GM21529 (cell line): ENCODE measurements at regions not wholly inside any gene's neighbourhood (a gene's known extent, or its start where the extent isn't known, plus 50 kb on each side); places are given as distances from the start of the nearest gene placed in this dataset.
"Not testable (repeated sequence)": the region's sequence is repeated elsewhere in the genome, so short reads cannot be mapped to it uniquely, and the experiment has no call there.

Source experiments
- ATAC-seq: cut with Tn5 transposase; IDR thresholded peaks from one replicate; pipeline ENCODE4 v1.9.1; 2021; ENCODE audit not compliant: unreplicated experiment

DNA sequence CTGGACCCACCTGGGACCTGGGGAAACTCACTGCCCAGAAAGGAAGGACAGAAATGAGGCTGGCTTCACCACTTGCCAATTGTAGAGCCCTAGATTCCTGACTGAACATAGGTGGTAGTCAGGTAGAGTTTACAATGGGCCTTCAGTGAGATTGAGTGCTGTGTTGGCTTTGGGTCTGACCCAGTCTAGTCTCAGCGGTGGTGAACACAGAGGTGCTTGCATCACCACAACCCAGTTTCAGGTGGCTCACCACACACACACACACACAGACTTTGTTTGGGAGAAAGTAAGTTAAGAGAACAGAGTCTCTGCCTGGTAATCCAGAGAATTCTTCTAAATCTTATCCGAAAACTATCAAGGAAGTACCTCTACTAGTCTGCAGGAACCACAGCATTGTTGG lies 266.1 kb upstream of the EPHA7 start:
- no peak for ATAC-seq

DNA sequence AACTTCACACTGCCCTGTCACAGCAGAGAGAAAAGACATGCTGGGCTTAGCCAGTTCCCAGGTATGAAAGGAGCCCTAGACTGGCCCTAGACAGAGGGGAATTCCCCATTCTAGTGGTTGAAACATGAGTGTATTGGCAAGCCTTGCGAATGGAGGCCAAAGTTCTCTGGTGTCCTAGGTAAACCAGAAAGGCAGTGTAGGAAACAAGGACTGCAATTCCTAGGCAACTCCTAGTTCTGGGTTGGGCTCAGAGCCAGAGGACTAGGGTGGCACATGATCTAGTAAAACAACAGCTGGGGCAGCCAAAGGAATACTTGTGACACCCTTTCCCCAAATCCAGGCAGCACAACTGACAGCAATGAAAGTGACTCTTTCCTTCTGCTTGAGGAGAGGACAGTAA lies 265.0 kb upstream of the EPHA7 start:
- no peak for ATAC-seq

DNA sequence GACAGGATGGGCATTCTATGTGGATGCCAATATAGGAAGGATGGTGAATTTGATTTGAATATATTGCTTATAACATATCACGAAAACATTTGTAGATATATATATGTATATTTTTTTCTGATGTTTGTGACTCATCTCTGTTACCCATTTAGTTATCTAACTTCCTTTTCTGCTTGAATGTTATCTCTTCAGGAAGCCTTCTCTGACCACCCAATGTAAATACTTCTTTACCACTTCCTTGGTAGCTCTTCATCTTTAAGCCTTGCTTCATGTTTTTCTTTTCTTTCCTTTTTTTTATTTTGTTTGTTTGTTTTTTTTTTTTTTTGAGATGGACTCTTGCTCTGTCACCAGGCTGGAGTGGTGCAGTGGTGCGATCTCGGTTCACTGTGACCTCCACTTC lies 260.5 kb upstream of the EPHA7 start:
- ATAC-seq, result no peak

DNA sequence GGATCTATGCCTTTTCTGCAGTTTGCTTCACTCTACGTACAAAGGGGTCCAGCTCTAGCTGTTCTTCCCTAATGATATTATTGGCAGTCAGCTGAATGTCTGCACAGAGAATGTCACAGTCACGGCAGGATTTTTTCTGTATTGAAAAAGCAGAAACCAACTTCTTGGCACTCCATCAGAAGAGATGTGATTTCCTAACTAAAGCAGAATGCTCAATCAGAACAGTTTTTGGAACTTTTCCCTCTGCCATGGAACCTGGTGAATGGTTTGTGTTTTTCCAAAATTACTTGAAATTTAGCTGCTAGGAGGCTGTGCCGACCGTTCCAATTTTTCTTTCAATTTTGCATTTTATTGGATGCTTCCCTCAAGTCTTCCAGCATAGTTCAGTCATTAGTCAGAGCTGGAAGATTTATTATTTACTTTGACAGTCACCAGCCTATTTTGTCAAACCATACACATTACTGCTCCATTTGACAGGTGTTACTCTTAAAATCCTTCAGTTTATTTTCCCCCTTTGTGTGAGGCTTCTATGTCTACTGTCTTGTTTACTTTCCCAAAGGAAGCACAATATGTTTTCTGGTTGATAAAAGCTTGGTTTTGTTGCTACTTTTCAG lies 259.6 kb upstream of the EPHA7 start:
- no peak for ATAC-seq

DNA sequence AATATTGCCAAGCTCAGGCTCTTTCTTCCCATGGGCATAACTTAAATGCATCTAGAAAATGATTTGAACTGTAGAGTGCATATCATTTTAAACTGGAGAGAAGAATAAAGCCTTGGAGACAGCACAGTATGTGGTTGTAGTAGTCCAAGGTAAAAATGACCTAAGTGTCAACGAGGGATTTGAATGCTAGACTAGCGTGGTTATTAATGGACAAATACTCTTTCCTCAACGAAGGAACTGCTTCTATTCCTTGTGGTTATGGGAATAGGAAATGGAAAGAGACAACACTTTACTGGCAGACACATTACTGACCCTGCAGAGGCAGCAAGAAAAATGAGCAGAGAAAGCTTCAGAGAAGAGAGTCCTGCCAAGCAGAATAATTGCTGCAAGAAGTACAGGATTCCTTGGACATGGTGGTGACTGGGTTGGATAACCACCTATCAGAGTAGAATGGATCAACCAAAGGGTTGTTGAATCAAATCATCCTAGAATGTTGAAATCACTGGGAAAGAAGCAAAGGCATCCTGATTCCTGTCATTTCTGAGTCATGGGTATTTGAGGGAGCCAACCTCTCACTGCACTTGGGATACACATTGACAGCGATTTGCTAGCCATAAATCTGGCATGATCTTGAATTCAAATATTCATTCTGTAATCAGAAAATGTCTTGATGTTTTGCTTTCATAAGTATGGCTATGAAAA lies 258.1 kb upstream of the EPHA7 start:
- no peak for ATAC-seq

DNA sequence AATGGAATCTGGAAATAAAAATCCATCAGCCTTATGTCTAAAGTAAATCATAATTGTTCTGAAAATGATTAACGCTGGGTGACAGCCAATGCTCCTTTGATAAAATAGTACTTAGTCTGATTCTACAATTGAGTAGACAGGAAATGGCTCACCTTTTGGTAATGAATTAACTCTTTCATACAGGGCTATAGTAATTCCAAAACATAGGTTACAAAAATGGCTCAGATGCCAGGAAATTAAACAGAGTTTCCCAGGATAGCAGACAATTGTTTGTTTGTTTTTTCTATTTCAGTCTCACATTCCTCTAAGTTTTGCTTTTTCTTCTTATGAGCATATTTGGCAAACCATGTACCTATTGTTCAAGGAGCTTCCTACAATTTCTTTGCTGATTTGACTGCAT lies 257.2 kb upstream of the EPHA7 start:
- no peak for ATAC-seq

DNA sequence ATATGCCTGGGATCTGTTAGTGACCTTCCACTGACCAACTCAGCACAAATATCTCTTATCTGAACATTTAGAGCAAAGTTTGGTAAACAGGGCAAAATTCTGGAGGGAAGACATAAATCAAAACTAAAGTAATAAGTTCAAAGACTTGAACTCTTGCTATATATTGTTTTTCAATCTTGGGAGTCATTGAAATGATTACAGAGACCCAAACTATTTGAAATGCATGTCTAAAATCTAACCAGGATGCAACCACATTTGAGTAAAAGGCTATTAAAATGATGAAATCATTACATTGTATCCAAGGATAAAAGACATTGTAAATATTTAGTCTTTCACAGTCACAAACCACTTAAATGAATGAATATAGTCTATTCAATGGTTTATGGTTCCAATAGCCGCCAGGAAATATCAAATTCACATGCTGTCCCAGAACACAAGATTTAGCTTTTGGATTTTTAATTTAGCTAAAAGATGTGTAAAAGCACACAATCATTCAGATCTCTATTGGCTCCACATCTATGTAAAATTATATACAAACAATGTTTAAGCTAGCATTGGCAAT lies 256.6 kb upstream of the EPHA7 start:
- no peak for ATAC-seq

DNA sequence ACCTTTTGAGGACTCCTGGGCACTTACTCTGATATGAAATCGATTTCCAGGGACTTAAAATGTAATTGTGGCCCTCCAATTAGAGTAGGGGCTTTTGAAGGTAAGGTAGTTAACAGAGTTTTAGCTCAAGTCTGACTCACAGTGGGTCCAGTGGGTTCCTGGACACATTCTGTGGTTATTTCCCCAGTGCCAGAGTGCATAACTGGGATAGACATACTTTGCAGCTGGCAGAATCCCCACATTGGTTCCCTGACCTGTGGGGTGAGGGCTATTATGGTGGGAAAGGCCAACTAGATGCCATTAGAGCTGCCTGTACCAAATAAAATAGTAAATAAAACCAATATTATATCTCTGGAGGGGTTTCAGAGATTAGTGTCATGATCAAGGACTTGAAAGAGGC lies 243.8 kb upstream of the EPHA7 start:
- no peak for ATAC-seq

DNA sequence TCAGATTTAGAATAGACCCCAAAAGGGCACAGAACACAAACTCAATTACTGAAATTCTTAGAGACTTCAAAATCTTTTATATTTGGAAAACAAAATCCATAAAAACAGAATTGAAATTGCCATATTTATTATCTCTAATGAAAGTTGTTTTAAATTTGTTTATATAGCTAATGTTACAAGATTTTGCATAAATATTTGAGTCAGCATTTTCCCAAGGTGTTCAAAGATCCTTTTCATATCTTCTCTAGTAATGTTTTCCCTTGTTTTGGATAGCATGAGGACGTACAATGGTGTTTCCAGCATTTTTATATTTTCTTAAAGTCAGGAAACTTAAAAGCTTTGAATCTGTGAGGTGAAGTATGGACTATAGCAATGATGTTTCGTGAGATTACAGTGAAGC lies 235.2 kb upstream of the EPHA7 start:
- ATAC-seq, result no peak

DNA sequence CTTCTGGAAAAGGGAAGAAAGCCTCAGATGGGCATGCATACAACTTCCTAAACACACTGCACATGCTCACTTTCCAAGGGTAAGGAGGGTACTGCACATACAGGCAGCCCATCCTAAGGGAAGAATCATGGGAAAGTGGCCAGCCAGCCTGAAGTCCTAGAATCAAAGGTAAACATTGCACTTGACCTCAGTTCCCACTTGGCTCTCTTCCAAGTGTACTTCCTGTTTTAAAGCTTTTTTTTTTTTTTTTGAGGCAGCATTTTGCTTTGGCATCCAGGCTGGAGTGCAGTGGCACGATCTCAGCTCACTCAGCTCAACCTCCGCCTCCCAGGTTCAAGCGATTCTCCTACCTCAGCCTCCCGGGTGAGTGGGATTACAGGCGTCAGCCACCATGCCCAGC lies 225.3 kb upstream of the EPHA7 start:
- no peak for ATAC-seq

DNA sequence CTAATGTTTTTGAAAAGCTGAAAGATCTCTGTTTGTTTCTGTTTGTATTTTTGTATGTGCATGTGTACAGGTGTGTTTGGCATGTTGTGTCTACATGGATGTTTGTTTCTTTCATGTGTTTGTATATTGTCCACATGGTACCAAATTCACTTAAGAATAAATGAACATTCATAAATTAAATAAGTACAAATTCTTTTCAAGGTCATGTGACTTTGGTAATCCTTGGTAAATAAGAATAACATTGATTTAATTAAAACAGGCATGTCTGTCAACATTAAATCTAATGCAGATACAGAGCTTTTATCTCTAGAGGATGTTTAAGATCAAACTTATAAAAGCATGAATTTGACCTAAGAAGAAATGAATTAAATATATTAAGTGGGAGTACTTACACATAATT lies 219.8 kb upstream of the EPHA7 start:
- ATAC-seq, result no peak

DNA sequence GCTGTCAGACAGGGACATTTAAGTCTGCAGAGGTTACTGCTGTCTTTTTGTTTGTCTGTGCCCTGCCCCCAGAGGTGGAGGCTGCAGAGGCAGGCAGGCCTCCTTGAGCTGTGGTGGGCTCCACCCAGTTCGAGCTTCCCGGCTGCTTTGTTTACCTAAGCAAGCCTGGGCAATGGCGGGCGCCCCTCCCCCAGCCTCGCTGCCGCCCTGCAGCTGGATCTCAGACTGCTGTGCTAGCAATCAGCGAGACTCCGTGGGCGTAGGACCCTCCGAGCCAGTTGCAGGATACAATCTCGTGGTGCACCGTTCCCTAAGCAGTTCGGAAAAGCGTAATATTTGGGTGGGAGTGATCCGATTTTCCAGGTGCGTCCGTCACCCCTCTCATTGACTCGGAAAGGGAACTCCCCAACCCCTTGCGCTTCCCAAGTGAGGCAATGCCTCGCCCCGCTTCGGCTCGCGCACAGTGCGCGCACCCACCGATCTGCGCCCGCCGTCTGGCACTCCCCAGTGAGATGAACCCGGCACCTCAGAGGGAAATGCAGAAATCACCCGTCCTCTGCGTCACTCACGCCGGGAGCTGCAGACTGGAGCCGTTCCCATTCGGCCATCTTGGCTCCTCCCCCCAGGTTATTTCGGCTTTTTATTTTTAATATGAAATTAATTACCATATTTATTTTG lies 217.8 kb upstream of the EPHA7 start:
- not testable (repeated sequence) for ATAC-seq

DNA sequence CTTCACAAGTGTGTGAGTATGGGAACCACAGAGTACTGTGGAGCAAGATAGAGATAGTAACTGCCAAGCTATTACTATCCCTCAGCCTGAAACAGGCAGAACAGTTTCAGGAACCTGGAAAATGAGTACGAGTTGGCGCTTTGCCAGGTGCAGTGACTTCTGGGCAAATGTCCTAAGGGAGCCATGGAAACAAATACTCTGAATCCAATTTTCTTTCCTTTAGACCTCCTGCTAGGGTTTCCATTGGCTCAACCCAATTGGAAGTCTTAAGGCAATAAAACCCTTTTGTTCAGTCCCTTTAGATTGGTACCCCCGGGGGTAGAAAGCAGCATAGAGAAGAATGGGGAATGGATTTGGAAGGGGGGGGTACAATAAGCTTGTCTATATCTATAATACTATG lies 205.0 kb upstream of the EPHA7 start:
- ATAC-seq, result no peak

DNA sequence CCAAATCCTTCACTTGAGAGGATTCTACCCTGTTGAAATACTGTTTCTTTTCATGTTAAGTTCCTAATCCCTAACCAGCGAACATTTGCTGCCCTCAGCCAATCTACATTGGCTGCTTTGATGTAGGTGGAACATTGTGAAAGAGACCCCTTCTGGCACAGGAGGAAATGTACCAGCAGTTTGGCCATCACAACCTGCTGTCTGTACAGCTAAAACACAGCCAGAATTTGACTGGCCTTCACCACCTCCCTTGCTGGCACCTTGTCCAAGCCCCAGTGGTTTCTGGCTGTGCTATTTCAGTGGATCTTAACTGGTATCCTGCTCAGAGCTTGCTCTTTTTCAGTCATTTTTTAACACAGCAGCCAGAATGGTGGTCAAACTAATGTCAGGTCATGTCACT lies 202.1 kb upstream of the EPHA7 start:
- no peak for ATAC-seq

DNA sequence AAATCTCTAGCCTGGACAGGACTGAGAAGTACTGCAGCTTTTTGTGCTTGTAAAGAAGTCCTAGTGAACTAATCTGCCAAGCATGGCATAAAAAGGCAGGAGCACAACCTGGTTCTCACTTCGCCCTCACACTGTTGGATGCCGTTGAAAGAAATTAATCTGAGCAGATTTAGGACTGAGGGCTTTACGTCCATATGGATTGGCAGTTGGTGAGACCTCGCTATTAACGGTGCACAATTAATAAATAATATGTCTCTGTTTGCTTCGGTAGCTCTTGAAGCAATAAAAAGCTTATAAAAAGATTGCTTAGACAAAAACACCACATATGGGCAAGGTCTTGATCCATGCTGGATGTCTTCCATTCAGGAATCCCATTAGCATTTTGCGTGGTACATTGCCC lies 185.6 kb upstream of the EPHA7 start:
- ATAC-seq, result no peak

DNA sequence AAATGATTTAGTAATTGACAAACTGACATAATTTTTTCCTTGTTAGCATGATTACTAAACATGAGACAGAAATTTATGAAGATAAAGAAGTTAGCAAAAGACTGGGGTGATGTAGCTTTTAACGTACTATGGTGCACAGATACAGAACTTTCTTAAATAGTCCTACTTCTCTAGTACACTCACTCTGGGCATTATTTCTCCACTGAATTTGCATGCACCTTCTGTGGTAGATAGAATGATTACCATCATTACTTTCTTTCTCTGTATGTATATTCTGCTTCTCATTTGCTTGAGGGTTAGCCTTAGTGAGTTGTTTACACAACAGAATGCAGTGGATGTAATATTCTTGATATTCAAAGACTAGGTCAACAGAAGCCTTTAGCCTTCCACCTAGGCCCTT lies 173.1 kb upstream of the EPHA7 start:
- no peak for ATAC-seq

DNA sequence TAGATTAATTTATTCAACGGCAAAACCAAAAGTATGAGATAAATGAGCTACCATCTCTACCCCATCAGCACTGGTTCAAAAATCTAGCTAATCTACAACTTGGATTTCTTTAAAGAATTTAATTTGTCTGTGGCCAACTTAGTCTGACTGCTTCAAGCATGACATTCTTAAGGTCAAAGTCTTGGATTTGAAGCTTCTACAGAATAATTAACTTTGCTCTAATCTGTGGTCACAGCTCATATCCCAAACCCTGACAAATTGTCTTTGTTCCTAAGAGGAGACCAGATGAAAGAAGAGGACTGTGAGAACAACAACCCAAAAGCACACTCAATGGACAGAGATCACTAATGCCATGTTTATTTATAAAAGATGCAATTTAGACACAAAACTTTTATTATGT lies 166.9 kb upstream of the EPHA7 start:
- ATAC-seq, result no peak

DNA sequence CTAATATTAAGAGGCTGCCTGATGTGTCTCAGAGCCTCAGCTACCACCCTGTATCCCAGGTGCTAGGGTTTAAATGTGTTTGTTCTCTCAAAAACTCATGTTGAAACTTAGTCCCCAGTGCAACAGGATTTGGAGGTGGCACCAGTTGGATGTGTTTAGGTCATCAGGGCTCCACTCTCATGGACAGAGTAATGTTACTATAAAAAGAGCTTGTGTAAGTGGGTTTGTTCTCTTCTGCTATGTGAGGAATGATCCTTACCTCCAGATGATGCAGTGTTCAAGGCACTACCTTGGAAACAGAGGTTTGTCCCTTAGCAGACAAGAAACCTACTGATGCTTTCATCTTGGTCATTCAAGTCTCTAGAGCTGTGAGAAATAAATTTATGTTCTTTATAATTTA lies 164.9 kb upstream of the EPHA7 start:
- ATAC-seq, result no peak

DNA sequence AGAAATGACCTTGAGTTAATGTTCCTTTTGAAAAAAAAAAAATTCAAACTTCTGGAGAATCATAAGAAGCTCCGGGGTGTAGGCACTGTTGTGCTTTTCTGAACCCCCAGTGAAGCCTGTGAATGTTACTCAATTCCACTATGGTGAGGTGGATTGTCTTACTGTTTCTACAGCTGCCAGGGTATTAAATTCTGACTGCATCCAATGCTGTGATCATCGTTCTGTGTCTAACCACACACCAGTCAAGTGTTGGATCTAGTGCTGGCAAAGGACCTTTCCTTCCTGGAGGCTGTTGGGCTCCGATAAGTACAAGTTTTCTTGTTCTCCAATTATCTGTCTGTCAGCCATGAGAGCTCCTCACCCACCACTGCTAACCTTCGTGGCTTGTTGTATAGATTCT lies 162.0 kb upstream of the EPHA7 start:
- no peak for ATAC-seq

DNA sequence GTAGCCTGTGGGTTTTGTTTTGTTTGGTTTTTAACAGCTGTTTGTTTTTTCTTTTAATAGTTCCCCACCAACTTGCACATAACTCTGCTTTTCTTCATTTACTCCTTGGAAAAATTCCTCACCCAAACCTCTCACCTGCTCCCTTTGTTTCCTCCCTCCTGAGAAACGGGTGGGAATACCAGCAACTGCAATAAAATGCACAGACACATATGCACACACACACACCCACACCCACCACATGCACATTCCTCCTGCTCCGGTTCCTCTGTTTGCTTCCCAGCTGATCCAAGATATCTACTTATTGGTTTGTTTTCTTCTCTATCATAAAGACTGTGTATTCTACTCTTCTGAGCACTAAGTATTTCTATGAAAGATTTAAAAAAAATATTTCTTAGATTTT lies 161.1 kb upstream of the EPHA7 start:
- ATAC-seq, result no peak

DNA sequence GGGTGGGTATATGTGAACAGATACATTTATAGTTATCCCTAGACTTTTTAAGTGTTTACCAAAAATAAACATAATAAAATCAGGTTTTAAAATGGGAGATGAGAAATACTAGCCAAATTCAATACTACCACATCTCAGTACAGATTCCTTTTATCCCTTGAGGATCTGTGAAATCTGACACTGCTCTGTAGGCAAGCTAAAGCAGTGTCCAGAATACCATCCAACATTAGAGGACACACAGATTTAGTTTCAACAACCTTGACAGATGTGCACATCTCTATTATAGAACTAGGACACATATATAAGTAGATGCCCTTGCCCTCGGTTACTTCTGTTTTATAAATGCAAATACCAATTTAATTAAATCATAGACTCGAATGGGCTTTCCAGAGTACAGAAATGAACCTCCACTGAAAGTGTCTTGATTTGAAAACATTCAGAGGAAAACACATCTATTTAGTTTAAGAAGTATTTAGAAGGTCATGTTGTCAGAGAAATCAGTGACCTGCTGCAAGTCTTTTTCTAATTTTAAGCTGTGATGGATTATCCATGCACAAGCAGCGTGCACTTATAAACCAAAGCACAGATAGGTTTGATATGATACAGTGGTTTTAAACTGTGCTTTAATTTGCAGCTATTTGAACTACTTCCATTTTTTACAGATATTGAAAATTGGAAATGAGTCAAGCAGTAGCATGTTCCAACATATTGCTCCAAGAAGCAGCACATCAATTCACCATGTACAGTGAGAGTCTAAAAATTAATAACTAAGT lies 156.3 kb upstream of the EPHA7 start:
- no peak for ATAC-seq

DNA sequence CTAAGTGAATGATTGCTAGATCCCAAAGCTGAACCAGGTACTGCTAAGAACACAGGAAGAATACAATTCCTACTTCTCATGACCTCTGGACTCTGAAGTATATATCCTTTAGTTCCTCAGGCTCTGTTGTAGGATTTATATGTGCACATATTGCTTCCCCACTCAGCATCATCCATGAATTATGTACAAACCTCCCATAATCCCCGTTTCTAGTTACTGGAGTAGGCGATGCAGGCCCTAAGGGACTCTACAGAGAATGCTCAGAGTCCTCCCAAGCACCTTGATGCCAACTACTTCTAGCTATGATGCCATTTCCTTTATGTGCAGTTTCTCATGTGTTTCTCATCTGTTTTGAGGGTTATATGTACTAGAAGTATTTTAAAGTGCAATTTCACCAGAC lies 154.9 kb upstream of the EPHA7 start:
- no peak for ATAC-seq
